A549 (cell line): ENCODE measurements at regions not wholly inside any gene's neighbourhood (a gene's known extent, or its start where the extent isn't known, plus 50 kb on each side); places are given as distances from the start of the nearest gene placed in this dataset.
"Not testable (repeated sequence)": the region's sequence is repeated elsewhere in the genome, so short reads cannot be mapped to it uniquely, and the experiment has no call there.

Experiments used
- ATAC-seq, 2 experiments: fragments of 200-7000 bp in 1 of 2; fragments of >200 bp in 1 of 2; cut with Nextera tagmentation in 1 of 2; cut with Tn5 transposase in 1 of 2; 3 replicates each; pipeline versions ENCODE4 v1.8.0 to v1.9.1; 2018 to 2020; ENCODE audit warnings: mild to moderate bottlenecking in 1 of 2, moderate library complexity in 1 of 2
- CTCF ChIA-PET: fragments of 300-600 bp; sonication (Branson Sonifier 250); formaldehyde crosslinking; extraction: SDS; loops from one replicate; lab custom pipeline; 2021; ENCODE audit warnings: antibody characterized with exemption, inconsistent platforms; lab: Yijun Ruan, JAX
- POLR2A ChIA-PET: fragments of 350-600 bp; formaldehyde crosslinking; extraction: SDS; loops from one replicate; lab custom pipeline; 2021; ENCODE audit warnings: antibody characterized with exemption, inconsistent platforms; lab: Yijun Ruan, JAX
- DNase-seq, 2 experiments: peaks; one replicate each; pipeline versions ENCODE4 v3.0.0 to v3.0.0-alpha.2; 2011 to 2016; ENCODE audit warnings: low read depth in 1 of 2, low spot score in 1 of 2
- FAIRE-seq: peaks from 2 replicates; lab custom pipeline; 2011; peaks lifted over from hg19 to GRCh38; lab: Jason Lieb, UNC
- H3K27ac ChIP-seq, 2 experiments: fragments of >200 bp; sonication (Bioruptor Twin); formaldehyde crosslinking; 3 replicates each; pipeline ENCODE4 v1.5.1; 2016 to 2017
- H3K4me1 ChIP-seq: fragments of >200 bp; sonication (Bioruptor Twin); formaldehyde crosslinking; 3 replicates; pipeline ENCODE4 v1.6.1; 2016
- H3K4me2 ChIP-seq: fragments of >200 bp; sonication (Bioruptor Twin); formaldehyde crosslinking; 3 replicates; pipeline ENCODE4 v1.6.1; 2016
- H3K4me3 ChIP-seq: fragments of >200 bp; sonication (Bioruptor Twin); formaldehyde crosslinking; 3 replicates; pipeline ENCODE4 v1.5.1; 2016
- H3K9me3 ChIP-seq: fragments of >200 bp; sonication (Bioruptor Twin); formaldehyde crosslinking; 3 replicates; pipeline ENCODE4 v1.6.1; 2016
- CEBPB ChIP-seq, 2 experiments: fragments of >200 bp in 1 of 2; sonication (Bioruptor Twin) in 1 of 2; formaldehyde crosslinking in 1 of 2; IDR thresholded peaks; 2 replicates each; pipeline ENCODE4 v1.6.1; 2012 to 2016
- EHMT2 ChIP-seq: fragments of 200-600 bp; sonication (generic); IDR thresholded peaks from 2 replicates; pipeline ENCODE4 v1.6.1; 2016; ENCODE audit warnings: antibody characterized with exemption, low read depth, mild to moderate bottlenecking, moderate library complexity
- EP300 ChIP-seq, 2 experiments: fragments of >200 bp; sonication (Bioruptor Twin); formaldehyde crosslinking; IDR thresholded peaks; 2 replicates in 1 of 2; 3 replicates in 1 of 2; pipeline ENCODE4 v1.6.1; 2016 to 2017
- FOSL2 ChIP-seq, 2 experiments: fragments of 450-650 bp in 1 of 2; fragments of >200 bp in 1 of 2; sonication (Bioruptor Twin) in 1 of 2; formaldehyde crosslinking; IDR thresholded peaks; 2 replicates each; pipeline versions ENCODE4 v1.5.0 to v1.6.1; 2016 to 2020; ENCODE audit warnings: mild to moderate bottlenecking in 1 of 2, moderate library complexity in 1 of 2
- FOXS1 ChIP-seq: fragments of 250-450 bp; sonication (Bioruptor Pico); IDR thresholded peaks from 2 replicates; pipeline ENCODE4 v1.5.0; 2020; ENCODE audit warnings: mild to moderate bottlenecking, moderate library complexity
- GATA3 ChIP-seq: IDR thresholded peaks from 2 replicates; pipeline ENCODE4 v1.6.1; 2012; ENCODE audit warnings: borderline replicate concordance
- HEYL ChIP-seq: fragments of 250-450 bp; sonication (Bioruptor Pico); IDR thresholded peaks from 2 replicates; pipeline ENCODE4 v1.8.0; 2021; ENCODE audit warnings: mild to moderate bottlenecking, moderate library complexity
- HOXA7 ChIP-seq: fragments of 250-450 bp; sonication (Bioruptor Pico); IDR thresholded peaks from 2 replicates; pipeline ENCODE4 v1.5.0; 2020; ENCODE audit warnings: mild to moderate bottlenecking, moderate library complexity
- HOXB5 ChIP-seq: fragments of 250-450 bp; sonication (Bioruptor Pico); IDR thresholded peaks from 2 replicates; pipeline ENCODE4 v1.5.0; 2020; ENCODE audit warnings: mild to moderate bottlenecking, moderate library complexity
- JUNB ChIP-seq: fragments of >200 bp; sonication (Bioruptor Twin); formaldehyde crosslinking; IDR thresholded peaks from 2 replicates; pipeline ENCODE4 v1.6.1; 2016
- KDM1A ChIP-seq: fragments of 200-600 bp; sonication (generic); IDR thresholded peaks from 2 replicates; pipeline ENCODE4 v1.6.1; 2016; ENCODE audit warnings: low read depth, mild to moderate bottlenecking
- MYC ChIP-seq: IDR thresholded peaks from 2 replicates; pipeline ENCODE4 v1.6.1; 2012; ENCODE audit warnings: mild to moderate bottlenecking, inconsistent platforms, low read length, improper control_type of control experiment, borderline replicate concordance
- NFE2L2 ChIP-seq: fragments of 150-350 bp; conservative IDR thresholded peaks from 2 replicates; pipeline ENCODE4 v1.6.1; 2014; ENCODE audit warnings: low read length
- PHF8 ChIP-seq: fragments of 200-600 bp; sonication (generic); IDR thresholded peaks from 2 replicates; pipeline ENCODE4 v1.6.1; 2016; ENCODE audit warnings: low read depth, mild to moderate bottlenecking, antibody characterized with exemption, moderate library complexity, borderline replicate concordance
- RAD21 ChIP-seq, 2 experiments: fragments of >200 bp in 1 of 2; sonication (Bioruptor Twin) in 1 of 2; formaldehyde crosslinking in 1 of 2; IDR thresholded peaks in 1 of 2; conservative IDR thresholded peaks in 1 of 2; 2 replicates in 1 of 2; 3 replicates in 1 of 2; pipeline ENCODE4 v1.6.1; 2012 to 2018; ENCODE audit warnings: inconsistent platforms in 1 of 2
- RCOR1 ChIP-seq: fragments of 150-350 bp; IDR thresholded peaks from 2 replicates; pipeline ENCODE4 v1.6.1; 2014; ENCODE audit warnings: antibody characterized with exemption, low read length, low read depth
- RFX5 ChIP-seq: fragments of 450-650 bp; IDR thresholded peaks from 2 replicates; pipeline ENCODE4 v1.7.1; 2014; ENCODE audit warnings: antibody characterized with exemption, mild to moderate bottlenecking, moderate library complexity
- RNF2 ChIP-seq: fragments of 200-600 bp; sonication (generic); IDR thresholded peaks from 2 replicates; pipeline ENCODE4 v1.6.1; 2016; ENCODE audit warnings: low read depth, mild to moderate bottlenecking, antibody characterized with exemption, moderate library complexity, borderline replicate concordance
- TFCP2L1 ChIP-seq: fragments of 250-450 bp; sonication (Bioruptor Pico); IDR thresholded peaks from 2 replicates; pipeline ENCODE4 v1.5.0; 2021; ENCODE audit warnings: mild to moderate bottlenecking
- TP53 ChIP-seq: fragments of 250-450 bp; sonication (Bioruptor Pico); IDR thresholded peaks from 2 replicates; pipeline ENCODE4 v1.5.0; 2021; ENCODE audit warnings: mild to moderate bottlenecking, moderate library complexity
- ZC3H11A ChIP-seq: fragments of 450-650 bp; IDR thresholded peaks from 2 replicates; pipeline ENCODE4 v1.6.1; 2014; ENCODE audit warnings: antibody characterized with exemption, mild to moderate bottlenecking
- ZFP36 ChIP-seq: fragments of 450-650 bp; IDR thresholded peaks from 2 replicates; pipeline ENCODE4 v1.6.1; 2014; ENCODE audit warnings: borderline replicate concordance; ENCODE audit not compliant: partially characterized antibody
- ZNF302 ChIP-seq: fragments of 250-450 bp; sonication (Bioruptor Pico); IDR thresholded peaks from 2 replicates; pipeline ENCODE4 v1.9.0; 2021; ENCODE audit warnings: inconsistent platforms, mild to moderate bottlenecking, moderate library complexity
- WGBS: methylation state at CpG from one replicate; pipeline ENCODE4 v1.1.6; 2017; ENCODE audit errors: missing lambda C conversion rate; 5-methylcytosine and 5-hydroxymethylcytosine counted together
- TF ChIP-seq, protein P1 (sequence below): fragments of 450-650 bp; IDR thresholded peaks from 2 replicates; pipeline ENCODE4 v1.6.1; 2014; ENCODE audit warnings: antibody characterized with exemption
- TF ChIP-seq, protein P2 (sequence below): fragments of >200 bp; sonication (Bioruptor Twin); formaldehyde crosslinking; IDR thresholded peaks from 3 replicates; pipeline ENCODE4 v1.5.1; 2016
- TF ChIP-seq, protein P3 (sequence below): IDR thresholded peaks from 2 replicates; pipeline ENCODE4 v1.6.1; 2012; ENCODE audit warnings: low read depth, borderline replicate concordance
- TF ChIP-seq, protein P4 (sequence below): fragments of 150-350 bp; IDR thresholded peaks from 2 replicates; pipeline ENCODE4 v1.6.1; 2014; ENCODE audit warnings: low read depth, mild to moderate bottlenecking, low read length
- TF ChIP-seq, protein P5 (sequence below): fragments of >200 bp; sonication (Bioruptor Twin); formaldehyde crosslinking; IDR thresholded peaks from 3 replicates; pipeline ENCODE4 v1.6.1; 2016
- TF ChIP-seq, protein P6 (sequence below): IDR thresholded peaks from 2 replicates; pipeline ENCODE4 v1.6.1; 2012

DNA sequence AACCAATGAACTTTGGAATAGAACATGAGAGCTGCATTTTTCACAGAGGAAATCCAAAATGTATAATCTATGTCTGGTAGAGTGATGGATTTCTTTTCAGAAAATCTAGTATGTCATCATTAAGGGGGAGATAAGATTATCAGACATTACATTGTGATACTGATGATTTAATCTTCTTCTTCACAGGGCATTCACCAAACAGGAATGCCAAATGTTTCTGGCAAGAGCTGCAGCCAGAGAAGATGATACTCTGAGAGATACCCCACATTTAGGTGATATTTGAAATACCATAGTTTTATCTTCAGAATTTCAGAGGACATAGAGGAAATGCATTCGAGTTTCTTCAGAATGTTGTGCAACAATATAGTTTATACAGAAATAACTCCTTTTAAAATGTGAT lies 1523.7 kb upstream of the ADGRL3 start:
- DNase-seq = no peak
- Histone ChIP-seq H3K9me3 (no peaks in the 10 kb centered on the region), H3K27ac (no peak overlapping the region), H3K4me3 (no peak overlapping the region), H3K4me1 (no peaks in the 10 kb centered on the region), H3K4me2 (no peak overlapping the region)
- ATAC-seq = no peak
- ChIA-PET POLR2A (no interaction called here), CTCF (no interaction called here)
- 0% methylated on average over 1 of the region's 1 CpG for WGBS
- FAIRE-seq = no peak
- TF ChIP-seq RNF2 (no peak), FOSL2 (IDR thresholded peaks at IDR 0.05) (no peak), FOSL2 (CRISPR knock-in tag; IDR thresholded peaks at IDR 0.05) (no peak), HOXA7 (no peak), ZC3H11A (no peak), EP300 (IDR thresholded peaks at IDR 0.05) (no peak), HEYL (no peak), RCOR1 (no peak), PHF8 (no peak), JUNB (no peak), HOXB5 (CRISPR knock-in tag) (no peak), RAD21 (conservative IDR thresholded peaks at IDR 0.05 in 1 of 2, IDR thresholded peaks at IDR 0.05 in 1 of 2) (no peak), MYC (no peak), CEBPB (IDR thresholded peaks at IDR 0.05) (no peak), ZNF302 (CRISPR knock-in tag) (no peak), GATA3 (no peak), NFE2L2 (no peak)
- TF ChIP-seq, protein P1, sequence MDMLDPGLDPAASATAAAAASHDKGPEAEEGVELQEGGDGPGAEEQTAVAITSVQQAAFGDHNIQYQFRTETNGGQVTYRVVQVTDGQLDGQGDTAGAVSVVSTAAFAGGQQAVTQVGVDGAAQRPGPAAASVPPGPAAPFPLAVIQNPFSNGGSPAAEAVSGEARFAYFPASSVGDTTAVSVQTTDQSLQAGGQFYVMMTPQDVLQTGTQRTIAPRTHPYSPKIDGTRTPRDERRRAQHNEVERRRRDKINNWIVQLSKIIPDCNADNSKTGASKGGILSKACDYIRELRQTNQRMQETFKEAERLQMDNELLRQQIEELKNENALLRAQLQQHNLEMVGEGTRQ = no peak
- TF ChIP-seq, protein P2, sequence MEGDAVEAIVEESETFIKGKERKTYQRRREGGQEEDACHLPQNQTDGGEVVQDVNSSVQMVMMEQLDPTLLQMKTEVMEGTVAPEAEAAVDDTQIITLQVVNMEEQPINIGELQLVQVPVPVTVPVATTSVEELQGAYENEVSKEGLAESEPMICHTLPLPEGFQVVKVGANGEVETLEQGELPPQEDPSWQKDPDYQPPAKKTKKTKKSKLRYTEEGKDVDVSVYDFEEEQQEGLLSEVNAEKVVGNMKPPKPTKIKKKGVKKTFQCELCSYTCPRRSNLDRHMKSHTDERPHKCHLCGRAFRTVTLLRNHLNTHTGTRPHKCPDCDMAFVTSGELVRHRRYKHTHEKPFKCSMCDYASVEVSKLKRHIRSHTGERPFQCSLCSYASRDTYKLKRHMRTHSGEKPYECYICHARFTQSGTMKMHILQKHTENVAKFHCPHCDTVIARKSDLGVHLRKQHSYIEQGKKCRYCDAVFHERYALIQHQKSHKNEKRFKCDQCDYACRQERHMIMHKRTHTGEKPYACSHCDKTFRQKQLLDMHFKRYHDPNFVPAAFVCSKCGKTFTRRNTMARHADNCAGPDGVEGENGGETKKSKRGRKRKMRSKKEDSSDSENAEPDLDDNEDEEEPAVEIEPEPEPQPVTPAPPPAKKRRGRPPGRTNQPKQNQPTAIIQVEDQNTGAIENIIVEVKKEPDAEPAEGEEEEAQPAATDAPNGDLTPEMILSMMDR = no peak

DNA sequence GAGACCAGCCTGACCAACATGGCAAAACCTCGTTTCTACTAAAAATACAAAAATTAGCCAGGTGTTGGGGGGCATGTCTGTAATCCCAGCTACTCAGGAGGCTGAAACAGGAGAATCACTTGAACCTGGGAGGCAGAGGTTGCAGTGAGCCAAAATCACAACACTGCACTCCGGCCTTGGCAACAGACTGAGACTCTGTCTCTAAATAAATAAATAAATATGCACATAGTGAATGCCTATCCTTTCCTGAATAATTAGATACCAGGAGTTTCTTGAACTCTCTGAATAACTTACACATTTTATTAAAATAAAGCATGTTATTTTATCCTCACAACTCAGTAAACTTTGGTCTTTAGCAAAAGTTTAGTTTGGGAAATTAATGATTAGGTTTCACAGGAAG lies 1523.1 kb upstream of the ADGRL3 start:
- not testable (repeated sequence) for FAIRE-seq, H3K27ac ChIP-seq

DNA sequence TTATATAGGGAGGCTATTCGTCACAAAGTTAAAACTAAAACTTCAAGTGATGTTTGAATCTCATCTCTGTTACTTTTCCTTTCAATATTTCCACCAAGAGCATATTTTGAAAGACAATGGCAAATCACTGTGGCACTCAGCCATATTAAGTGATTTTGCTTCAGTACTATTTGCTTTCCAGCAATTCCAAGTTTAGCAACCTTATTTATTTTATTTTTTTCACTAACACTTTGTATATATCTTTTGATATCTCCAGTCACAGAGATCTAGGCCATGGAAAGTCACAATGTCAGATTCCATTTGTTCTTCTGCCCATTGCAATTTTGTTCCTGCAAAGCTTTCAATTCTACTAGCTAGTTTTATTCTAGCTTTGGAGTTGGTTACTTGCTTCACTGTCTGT lies 1514.5 kb upstream of the ADGRL3 start:
- ATAC-seq (no peak), FAIRE-seq (no peak), DNase-seq (no peak)
- no peak overlapping the region for H3K4me2 ChIP-seq
- POLR2A ChIA-PET = no interaction called here
- CTCF ChIA-PET = no interaction called here
- 30% methylated on average over 1 of the region's 1 CpG for WGBS
- no peaks in the 10 kb centered on the region for H3K4me1 ChIP-seq
- no peak overlapping the region for H3K27ac ChIP-seq
- H3K9me3 ChIP-seq = no peaks in the 10 kb centered on the region
- no peak overlapping the region for H3K4me3 ChIP-seq
- TF ChIP-seq FOSL2 (IDR thresholded peaks at IDR 0.05) (no peak), FOSL2 (CRISPR knock-in tag; IDR thresholded peaks at IDR 0.05) (no peak), JUNB (no peak), TP53 (no peak), TFCP2L1 (CRISPR knock-in tag) (no peak), HOXA7 (no peak), FOXS1 (CRISPR knock-in tag) (no peak), NFE2L2 (no peak), RNF2 (no peak), RFX5 (no peak), EHMT2 (no peak), KDM1A (no peak), ZNF302 (CRISPR knock-in tag) (no peak), ZFP36 (no peak)
- TF ChIP-seq, protein P3, sequence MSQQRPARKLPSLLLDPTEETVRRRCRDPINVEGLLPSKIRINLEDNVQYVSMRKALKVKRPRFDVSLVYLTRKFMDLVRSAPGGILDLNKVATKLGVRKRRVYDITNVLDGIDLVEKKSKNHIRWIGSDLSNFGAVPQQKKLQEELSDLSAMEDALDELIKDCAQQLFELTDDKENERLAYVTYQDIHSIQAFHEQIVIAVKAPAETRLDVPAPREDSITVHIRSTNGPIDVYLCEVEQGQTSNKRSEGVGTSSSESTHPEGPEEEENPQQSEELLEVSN = no peak
- TF ChIP-seq, protein P4, sequence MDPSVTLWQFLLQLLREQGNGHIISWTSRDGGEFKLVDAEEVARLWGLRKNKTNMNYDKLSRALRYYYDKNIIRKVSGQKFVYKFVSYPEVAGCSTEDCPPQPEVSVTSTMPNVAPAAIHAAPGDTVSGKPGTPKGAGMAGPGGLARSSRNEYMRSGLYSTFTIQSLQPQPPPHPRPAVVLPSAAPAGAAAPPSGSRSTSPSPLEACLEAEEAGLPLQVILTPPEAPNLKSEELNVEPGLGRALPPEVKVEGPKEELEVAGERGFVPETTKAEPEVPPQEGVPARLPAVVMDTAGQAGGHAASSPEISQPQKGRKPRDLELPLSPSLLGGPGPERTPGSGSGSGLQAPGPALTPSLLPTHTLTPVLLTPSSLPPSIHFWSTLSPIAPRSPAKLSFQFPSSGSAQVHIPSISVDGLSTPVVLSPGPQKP = no peak
- TF ChIP-seq, protein P5, sequence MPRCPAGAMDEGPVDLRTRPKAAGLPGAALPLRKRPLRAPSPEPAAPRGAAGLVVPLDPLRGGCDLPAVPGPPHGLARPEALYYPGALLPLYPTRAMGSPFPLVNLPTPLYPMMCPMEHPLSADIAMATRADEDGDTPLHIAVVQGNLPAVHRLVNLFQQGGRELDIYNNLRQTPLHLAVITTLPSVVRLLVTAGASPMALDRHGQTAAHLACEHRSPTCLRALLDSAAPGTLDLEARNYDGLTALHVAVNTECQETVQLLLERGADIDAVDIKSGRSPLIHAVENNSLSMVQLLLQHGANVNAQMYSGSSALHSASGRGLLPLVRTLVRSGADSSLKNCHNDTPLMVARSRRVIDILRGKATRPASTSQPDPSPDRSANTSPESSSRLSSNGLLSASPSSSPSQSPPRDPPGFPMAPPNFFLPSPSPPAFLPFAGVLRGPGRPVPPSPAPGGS = no peak
- TF ChIP-seq, protein P6, sequence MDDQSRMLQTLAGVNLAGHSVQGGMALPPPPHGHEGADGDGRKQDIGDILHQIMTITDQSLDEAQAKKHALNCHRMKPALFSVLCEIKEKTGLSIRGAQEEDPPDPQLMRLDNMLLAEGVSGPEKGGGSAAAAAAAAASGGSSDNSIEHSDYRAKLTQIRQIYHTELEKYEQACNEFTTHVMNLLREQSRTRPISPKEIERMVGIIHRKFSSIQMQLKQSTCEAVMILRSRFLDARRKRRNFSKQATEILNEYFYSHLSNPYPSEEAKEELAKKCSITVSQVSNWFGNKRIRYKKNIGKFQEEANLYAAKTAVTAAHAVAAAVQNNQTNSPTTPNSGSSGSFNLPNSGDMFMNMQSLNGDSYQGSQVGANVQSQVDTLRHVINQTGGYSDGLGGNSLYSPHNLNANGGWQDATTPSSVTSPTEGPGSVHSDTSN = no peak

More for the DNA sequence above, 1523.1 kb upstream of the ADGRL3 start:
- ATAC-seq, H3K9me3 ChIP-seq, H3K4me2 ChIP-seq, H3K4me3 ChIP-seq, H3K4me1 ChIP-seq, DNase-seq, CTCF ChIA-PET, POLR2A ChIA-PET: not testable (repeated sequence)
- WGBS = 28% methylated on average over 2 of the region's 2 CpGs
